Esophagus squamous epithelium (tissue), 5 donors: ENCODE measurements at regions not wholly inside any gene's neighbourhood (a gene's known extent, or its start where the extent isn't known, plus 50 kb on each side); places are given as distances from the start of the nearest gene placed in this dataset.
A peak's percentile ranks its signal among the peaks of the same experiment; 100 is the strongest.

Source experiments
- DNase-seq: peaks from one replicate; lab custom pipeline; 2025; lab: John Stamatoyannopoulos, UW
- H3K27ac ChIP-seq, 4 donors: fragments of 200-600 bp; sonication (generic); one replicate each; pipeline ENCODE4 v1.5.1; 2016 to 2019; ENCODE audit warnings: mild to moderate bottlenecking in 1 of 4
- H3K27me3 ChIP-seq, 4 donors: fragments of 200-600 bp; sonication (generic); 1 replicate in 3 of 4; 2 replicates in 1 of 4; pipeline versions ENCODE4 v1.5.1 to v1.6.0; 2017 to 2021; ENCODE audit warnings: antibody characterized with exemption in 1 of 4
- H3K36me3 ChIP-seq, 3 donors: fragments of 200-600 bp; sonication (generic); one replicate each; pipeline ENCODE4 v1.5.1; 2016 to 2019
- H3K4me1 ChIP-seq, 3 donors: fragments of 200-600 bp; sonication (generic); one replicate each; pipeline ENCODE4 v1.5.1; 2017 to 2019
- H3K4me3 ChIP-seq, 4 donors: fragments of 200-600 bp; sonication (generic); 1 replicate in 3 of 4; 2 replicates in 1 of 4; pipeline ENCODE4 v1.5.1; 2016 to 2019; ENCODE audit warnings: mild to moderate bottlenecking in 2 of 4, moderate library complexity in 1 of 4
- H3K9me3 ChIP-seq, 3 donors: fragments of 200-600 bp; sonication (generic); one replicate each; pipeline ENCODE4 v1.5.1; 2016 to 2019
- POLR2A ChIP-seq, 4 donors: fragments of 450-650 bp; IDR thresholded peaks; one replicate each; pipeline ENCODE4 v1.6.1; 2017; ENCODE audit warnings: antibody characterized with exemption in 4 of 4, mild to moderate bottlenecking in 4 of 4, moderate library complexity in 3 of 4
- WGBS, 2 donors: methylation state at CpG; one replicate each; pipeline ENCODE4 v1.1.5; 2018; 5-methylcytosine and 5-hydroxymethylcytosine counted together
- intact Hi-C: fragments of 100-400 bp; cut with DNase I; formaldehyde crosslinking; loops from one replicate; pipeline ENCODE4 v1.15.0; 2022
- TF ChIP-seq, protein P1 (sequence below), 6 experiments: fragments of 450-650 bp in 4 of 6; fragments of 200-600 bp in 2 of 6; sonication (generic) in 2 of 6; IDR thresholded peaks; one replicate each; pipeline ENCODE4 v1.5.1; 2016 to 2019; ENCODE audit warnings: antibody characterized with exemption in 6 of 6, mild to moderate bottlenecking in 4 of 6, moderate library complexity in 4 of 6
- donor health status: DM: yes; HTN: yes; CAD: no.

DNA sequence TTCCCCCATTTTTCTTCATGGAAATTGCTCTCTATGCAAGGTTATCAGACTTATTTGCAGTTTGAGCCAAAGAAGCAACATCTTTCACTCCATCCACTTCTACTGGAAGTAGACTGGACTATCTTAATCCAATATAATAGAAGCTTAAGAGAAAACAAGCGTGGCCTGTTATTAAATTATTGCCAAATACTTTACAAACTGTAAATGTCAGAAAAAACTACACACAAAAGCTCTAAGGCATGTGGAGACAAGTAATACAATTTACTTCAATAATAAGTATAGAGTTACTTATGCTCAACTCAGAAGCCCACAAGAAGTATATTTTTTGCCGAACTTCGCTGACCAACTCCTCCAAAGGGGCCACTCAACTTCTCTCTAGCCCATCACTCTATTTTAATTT lies 120.3 kb downstream of the BDH1 start:
- Histone ChIP-seq H3K27ac (no peak overlapping the region), H3K9me3 (no peaks in the 10 kb centered on the region), H3K36me3 (no peaks in the 10 kb centered on the region), H3K4me3 (no peak overlapping the region), H3K27me3 (peaks cover 0 to 8% (median 0%) of the 10 kb centered on the region in 4 donors), H3K4me1 (peaks cover 0 to 32% (median 3%) of the 10 kb centered on the region in 3 donors)
- TF ChIP-seq, protein P1, sequence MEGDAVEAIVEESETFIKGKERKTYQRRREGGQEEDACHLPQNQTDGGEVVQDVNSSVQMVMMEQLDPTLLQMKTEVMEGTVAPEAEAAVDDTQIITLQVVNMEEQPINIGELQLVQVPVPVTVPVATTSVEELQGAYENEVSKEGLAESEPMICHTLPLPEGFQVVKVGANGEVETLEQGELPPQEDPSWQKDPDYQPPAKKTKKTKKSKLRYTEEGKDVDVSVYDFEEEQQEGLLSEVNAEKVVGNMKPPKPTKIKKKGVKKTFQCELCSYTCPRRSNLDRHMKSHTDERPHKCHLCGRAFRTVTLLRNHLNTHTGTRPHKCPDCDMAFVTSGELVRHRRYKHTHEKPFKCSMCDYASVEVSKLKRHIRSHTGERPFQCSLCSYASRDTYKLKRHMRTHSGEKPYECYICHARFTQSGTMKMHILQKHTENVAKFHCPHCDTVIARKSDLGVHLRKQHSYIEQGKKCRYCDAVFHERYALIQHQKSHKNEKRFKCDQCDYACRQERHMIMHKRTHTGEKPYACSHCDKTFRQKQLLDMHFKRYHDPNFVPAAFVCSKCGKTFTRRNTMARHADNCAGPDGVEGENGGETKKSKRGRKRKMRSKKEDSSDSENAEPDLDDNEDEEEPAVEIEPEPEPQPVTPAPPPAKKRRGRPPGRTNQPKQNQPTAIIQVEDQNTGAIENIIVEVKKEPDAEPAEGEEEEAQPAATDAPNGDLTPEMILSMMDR (IDR thresholded peaks at IDR 0.05), result no peak
- TF ChIP-seq POLR2A (IDR thresholded peaks at IDR 0.05), result no peak
- 33 to 47% methylated on average over 3 of the region's 3 CpGs for WGBS, 2 donors
- intact Hi-C loops, result no loop called here
- no peak for DNase-seq

- Histone ChIP-seq H3K4me1 (peaks cover 0 to 38% (median 3%) of the 10 kb centered on the region in 3 donors), H3K9me3 (no peaks in the 10 kb centered on the region), H3K4me3 (no peak overlapping the region), H3K27me3 (peaks cover 0 to 8% (median 0%) of the 10 kb centered on the region in 4 donors), H3K27ac (no peak overlapping the region), H3K36me3 (no peaks in the 10 kb centered on the region)
- 77 to 85% methylated on average over 7 of the region's 7 CpGs for WGBS, 2 donors
- intact Hi-C loops, result no loop called here
- DNase-seq, result no peak
- TF ChIP-seq, protein P1 (IDR thresholded peaks at IDR 0.05), result no peak
- TF ChIP-seq POLR2A (IDR thresholded peaks at IDR 0.05), result no peak
These were observed 120.9 kb downstream of the BDH1 start for GRCh38 chr3:197434830-197435229.

GRCh38 chr3:197432384-197433127 lies 123.2 kb downstream of the BDH1 start:
- H3K36me3 ChIP-seq, result no peaks in the 10 kb centered on the region
- H3K4me1 ChIP-seq, result peaks cover 0 to 55% (median 9%) of the 10 kb centered on the region in 3 donors
- DNase-seq, result no peak
- no peak for TF ChIP-seq POLR2A (IDR thresholded peaks at IDR 0.05)
- TF ChIP-seq, protein P1 (IDR thresholded peaks at IDR 0.05), result no peak
- WGBS, 2 donors, result 41% methylated on average over 4 of the region's 4 CpGs
- H3K4me3 ChIP-seq, result no peak overlapping the region
- no peaks in the 10 kb centered on the region for H3K27me3 ChIP-seq
- intact Hi-C loops, result no loop called here
- H3K27ac ChIP-seq, result peak overlapping the region in 1 of 4 donors; percentile 14
- H3K9me3 ChIP-seq, result no peaks in the 10 kb centered on the region

- 82 to 94% methylated on average over 6 of the region's 6 CpGs for WGBS, 2 donors
- H3K4me1 ChIP-seq, result peaks cover 0 to 59% (median 9%) of the 10 kb centered on the region in 3 donors
- TF ChIP-seq POLR2A (IDR thresholded peaks at IDR 0.05), result no peak
- TF ChIP-seq, protein P1 (IDR thresholded peaks at IDR 0.05), result no peak
- peak overlapping the region in 2 of 4 donors; percentile 25 to 62 for H3K27ac ChIP-seq
- no peak overlapping the region for H3K4me3 ChIP-seq
- no peak for DNase-seq
- intact Hi-C loops, result no loop called here
- H3K27me3 ChIP-seq, result no peaks in the 10 kb centered on the region
- no peaks in the 10 kb centered on the region for H3K9me3 ChIP-seq
- no peaks in the 10 kb centered on the region for H3K36me3 ChIP-seq
These were observed 124.3 kb downstream of the BDH1 start for GRCh38 chr3:197431346-197431910.

GRCh38 chr3:197430934-197431333 lies 124.8 kb downstream of the BDH1 start:
- H3K4me3 ChIP-seq, result peak overlapping the region in 1 of 4 donors; percentile 18
- no peaks in the 10 kb centered on the region for H3K9me3 ChIP-seq
- no peak for DNase-seq
- intact Hi-C loops, result no loop called here
- H3K4me1 ChIP-seq, result peaks cover 0 to 63% (median 9%) of the 10 kb centered on the region in 3 donors
- peak overlapping the region in 3 of 4 donors; percentile 62 to 73 (median 72) for H3K27ac ChIP-seq
- 62 to 75% methylated on average over 1 of the region's 1 CpG for WGBS, 2 donors
- no peaks in the 10 kb centered on the region for H3K36me3 ChIP-seq
- no peak for TF ChIP-seq POLR2A (IDR thresholded peaks at IDR 0.05)
- TF ChIP-seq, protein P1 (IDR thresholded peaks at IDR 0.05), result no peak
- H3K27me3 ChIP-seq, result no peaks in the 10 kb centered on the region
